ENCODE measurements at regions not wholly inside any gene's neighbourhood (a gene's known extent, or its start where the extent isn't known, plus 50 kb on each side); places are given as distances from the start of the nearest gene placed in this dataset.

GRCh38 chr2:180679693-180680092 lies 300.7 kb upstream of the UBE2E3 start:
- in situ Hi-C loops (cut with HindIII; ENCODE audit: low pct_unique_long_range_greater_than_20kb, low sequenced_read_pairs) (no loop called here), intact Hi-C loops (cut with micrococcal nuclease; ENCODE audit: unreplicated experiment) (no loop called here)
- no peaks in the 10 kb centered on the region for H3K4me1 ChIP-seq (ENCODE audit: control insufficient read depth, insufficient read depth, low read length)
- ATAC-seq, result no peak
- ChIA-PET POLR2A (no interaction called here), CTCF (no interaction called here)
- DNase-seq (ENCODE audit: low read depth, low spot score), result no peak
- no TSS peak for BruUV-seq (replicated peaks)
- H3K27ac ChIP-seq (ENCODE audit: low read length), result no peak overlapping the region
- H3K36me3 ChIP-seq (ENCODE audit: control insufficient read depth, insufficient read depth, low read length), result no peaks in the 10 kb centered on the region
- H3K27me3 ChIP-seq (ENCODE audit: control insufficient read depth, insufficient read depth, low read length), result no peaks in the 10 kb centered on the region
- no peak for TF ChIP-seq SIN3A (IDR thresholded peaks at IDR 0.05; ENCODE audit: borderline replicate concordance, insufficient read depth, low read depth, low read length)
- TF ChIP-seq TCF7L2 (IDR thresholded peaks at IDR 0.05; ENCODE audit: low read depth, low read length), result no peak
- TF ChIP-seq POLR2AphosphoS5 (IDR thresholded peaks at IDR 0.05; ENCODE audit: low read depth, low read length), result no peak
- TF ChIP-seq, protein P1, sequence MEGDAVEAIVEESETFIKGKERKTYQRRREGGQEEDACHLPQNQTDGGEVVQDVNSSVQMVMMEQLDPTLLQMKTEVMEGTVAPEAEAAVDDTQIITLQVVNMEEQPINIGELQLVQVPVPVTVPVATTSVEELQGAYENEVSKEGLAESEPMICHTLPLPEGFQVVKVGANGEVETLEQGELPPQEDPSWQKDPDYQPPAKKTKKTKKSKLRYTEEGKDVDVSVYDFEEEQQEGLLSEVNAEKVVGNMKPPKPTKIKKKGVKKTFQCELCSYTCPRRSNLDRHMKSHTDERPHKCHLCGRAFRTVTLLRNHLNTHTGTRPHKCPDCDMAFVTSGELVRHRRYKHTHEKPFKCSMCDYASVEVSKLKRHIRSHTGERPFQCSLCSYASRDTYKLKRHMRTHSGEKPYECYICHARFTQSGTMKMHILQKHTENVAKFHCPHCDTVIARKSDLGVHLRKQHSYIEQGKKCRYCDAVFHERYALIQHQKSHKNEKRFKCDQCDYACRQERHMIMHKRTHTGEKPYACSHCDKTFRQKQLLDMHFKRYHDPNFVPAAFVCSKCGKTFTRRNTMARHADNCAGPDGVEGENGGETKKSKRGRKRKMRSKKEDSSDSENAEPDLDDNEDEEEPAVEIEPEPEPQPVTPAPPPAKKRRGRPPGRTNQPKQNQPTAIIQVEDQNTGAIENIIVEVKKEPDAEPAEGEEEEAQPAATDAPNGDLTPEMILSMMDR (IDR thresholded peaks at IDR 0.05), result no peak
- TF ChIP-seq REST (IDR thresholded peaks at IDR 0.05; ENCODE audit: insufficient read depth in 1 of 2, low read depth in 2 of 2, low read length in 1 of 2), result no peak
- H3K4me3 ChIP-seq (ENCODE audit: low read depth in 2 of 2, low read length in 2 of 2), result no peak overlapping the region
- no peaks in the 10 kb centered on the region for H3K9me3 ChIP-seq (ENCODE audit: control insufficient read depth, insufficient read depth, low read depth, low read length)

DNA sequence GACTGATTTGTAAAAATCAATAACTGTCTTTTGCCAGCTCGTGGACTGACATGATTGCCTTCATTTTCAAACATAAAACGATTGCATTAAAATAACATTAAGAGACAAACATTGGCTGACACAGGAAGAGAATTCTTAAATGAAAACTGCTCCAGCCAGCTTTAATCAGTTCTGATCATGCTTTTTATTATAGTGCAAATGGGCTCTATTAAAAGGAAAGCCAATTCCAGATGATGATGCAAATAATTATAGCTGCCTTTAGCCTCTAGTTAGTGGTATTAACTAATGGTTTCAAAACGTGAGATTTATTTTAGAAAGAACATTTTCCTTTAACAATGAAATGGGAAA lies 301.8 kb upstream of the UBE2E3 start:
- Histone ChIP-seq H3K27me3 (ENCODE audit: control insufficient read depth, insufficient read depth, low read length) (no peaks in the 10 kb centered on the region), H3K9me3 (ENCODE audit: control insufficient read depth, insufficient read depth, low read depth, low read length) (no peaks in the 10 kb centered on the region), H3K27ac (ENCODE audit: low read length) (no peak overlapping the region), H3K4me1 (ENCODE audit: control insufficient read depth, insufficient read depth, low read length) (no peaks in the 10 kb centered on the region), H3K36me3 (ENCODE audit: control insufficient read depth, insufficient read depth, low read length) (no peaks in the 10 kb centered on the region), H3K4me3 (ENCODE audit: low read depth in 2 of 2, low read length in 2 of 2) (no peak overlapping the region)
- POLR2A ChIA-PET, result no interaction called here
- no peak for DNase-seq (ENCODE audit: low read depth, low spot score)
- intact Hi-C loops (cut with micrococcal nuclease; ENCODE audit: unreplicated experiment), result no loop called here
- no peak for ATAC-seq
- CTCF ChIA-PET, result interaction anchor here (0.6 kb wide), 1 partner anchor 532 kb away, joined by 3 read pairs; no protein-coding TSS in a partner anchor
- BruUV-seq (replicated peaks), result no TSS peak
- TF ChIP-seq TCF7L2 (IDR thresholded peaks at IDR 0.05; ENCODE audit: low read depth, low read length) (no peak), POLR2AphosphoS5 (IDR thresholded peaks at IDR 0.05; ENCODE audit: low read depth, low read length) (no peak), SIN3A (IDR thresholded peaks at IDR 0.05; ENCODE audit: borderline replicate concordance, insufficient read depth, low read depth, low read length) (no peak)
- TF ChIP-seq, protein P1 (IDR thresholded peaks at IDR 0.05), result no peak
- in situ Hi-C loops (cut with HindIII; ENCODE audit: low pct_unique_long_range_greater_than_20kb, low sequenced_read_pairs), result no loop called here
